ENCODE measurements at regions not wholly inside any gene's neighbourhood (a gene's known extent, or its start where the extent isn't known, plus 50 kb on each side); places are given as distances from the start of the nearest gene placed in this dataset.

GRCh38 chr2:64919261-64919660 is 69.9 kb upstream of the SLC1A4 start:
- TF ChIP-seq CTCF (IDR thresholded peaks at IDR 0.05) (no peak), SP1 (CRISPR knock-in tag; conservative IDR thresholded peaks at IDR 0.05) (no peak), JUN (CRISPR knock-in tag; IDR thresholded peaks at IDR 0.05) (no peak), ZNF263 (CRISPR knock-in tag; IDR thresholded peaks at IDR 0.05; ENCODE audit: low read depth) (no peak), MAX (CRISPR knock-in tag; IDR thresholded peaks at IDR 0.05) (no peak), MYBL2 (CRISPR knock-in tag; IDR thresholded peaks at IDR 0.05) (no peak)

Data from WTC11 (cell line).